NCI-H2227 treated with DMSO at 0.1 percent for 48 hours (cell line): ENCODE measurements at regions not wholly inside any gene's neighbourhood (a gene's known extent, or its start where the extent isn't known, plus 50 kb on each side); places are given as distances from the start of the nearest gene placed in this dataset.

Experiments
- DNase-seq: peaks from one replicate; lab custom pipeline; 2025; lab: John Stamatoyannopoulos, UW

DNA sequence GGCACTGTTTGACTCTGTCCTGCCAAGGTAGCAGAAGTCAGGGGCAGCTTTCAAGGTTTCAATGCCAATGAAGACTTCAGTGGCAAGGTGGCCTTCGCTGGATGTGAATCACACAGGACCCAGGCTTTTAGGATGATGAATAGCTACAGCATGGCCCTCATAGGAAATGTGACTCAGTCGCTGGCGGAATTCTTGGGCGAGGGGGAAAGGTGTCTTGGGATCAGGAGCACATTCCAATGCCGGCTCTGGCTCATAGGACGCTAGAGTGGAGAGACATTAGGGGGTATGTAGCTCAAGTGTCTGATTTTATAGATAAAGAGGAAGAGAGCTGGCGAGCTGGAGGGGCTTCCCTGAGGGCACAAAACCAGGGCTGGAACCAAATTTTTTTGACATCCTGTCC lies 68.6 kb downstream of the SMIM21 start:
- DNase-seq, result no peak

DNA sequence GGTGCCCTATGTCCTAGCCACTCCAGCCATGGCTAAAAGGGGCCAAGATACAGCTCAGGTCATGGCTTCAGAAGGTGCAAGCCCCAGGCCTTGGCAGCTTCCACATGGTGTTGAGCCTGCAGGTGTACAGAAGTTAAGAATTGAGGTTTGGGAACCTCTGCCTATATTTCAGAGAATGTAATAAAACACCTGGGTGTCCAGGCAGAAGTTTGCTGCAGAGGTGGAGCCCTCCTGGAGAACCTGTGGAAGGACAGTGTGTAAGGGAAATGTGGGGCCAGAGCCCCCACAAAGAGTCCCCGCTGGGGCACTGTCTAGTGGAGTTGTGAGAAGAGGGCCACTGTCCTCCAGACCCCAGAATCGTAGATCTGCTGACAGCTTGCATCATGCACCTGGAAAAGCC lies 74.1 kb downstream of the SMIM21 start:
- DNase-seq, result no peak

GRCh38 chr18:75351409-75351808 lies 76.1 kb downstream of the SMIM21 start:
- no peak for DNase-seq

- no peak for DNase-seq
Measured at GRCh38 chr18:75350857-75351256, 76.6 kb downstream of the SMIM21 start.

- DNase-seq, result peak; percentile 67
Measured at GRCh38 chr18:75350512-75350839, 77.0 kb downstream of the SMIM21 start.

GRCh38 chr18:75349668-75350511 lies 77.6 kb downstream of the SMIM21 start:
- DNase-seq, result peak; percentile 60

DNA sequence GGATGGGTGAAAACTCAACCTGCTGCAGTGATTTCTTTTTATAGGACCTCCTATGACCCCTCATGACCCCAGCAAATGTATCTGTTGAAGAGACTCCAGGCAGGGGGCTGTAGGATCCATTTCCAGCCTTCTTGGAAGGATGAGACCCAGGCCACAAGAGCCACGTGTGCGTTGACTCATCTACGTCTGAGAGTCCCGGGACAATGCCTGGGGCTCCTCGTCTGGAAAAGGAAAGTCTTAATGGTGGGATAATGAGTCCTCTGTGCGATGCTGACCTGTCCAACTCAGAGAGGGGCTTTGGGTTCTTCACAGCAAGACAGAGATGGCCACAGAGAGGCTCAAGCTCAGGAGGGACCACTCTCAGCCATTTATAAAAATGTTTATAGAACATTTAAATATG lies 80.8 kb downstream of the SMIM21 start:
- no peak for DNase-seq

- DNase-seq, result no peak
Measured at GRCh38 chr18:75344615-75345014, 82.9 kb downstream of the SMIM21 start.

DNA sequence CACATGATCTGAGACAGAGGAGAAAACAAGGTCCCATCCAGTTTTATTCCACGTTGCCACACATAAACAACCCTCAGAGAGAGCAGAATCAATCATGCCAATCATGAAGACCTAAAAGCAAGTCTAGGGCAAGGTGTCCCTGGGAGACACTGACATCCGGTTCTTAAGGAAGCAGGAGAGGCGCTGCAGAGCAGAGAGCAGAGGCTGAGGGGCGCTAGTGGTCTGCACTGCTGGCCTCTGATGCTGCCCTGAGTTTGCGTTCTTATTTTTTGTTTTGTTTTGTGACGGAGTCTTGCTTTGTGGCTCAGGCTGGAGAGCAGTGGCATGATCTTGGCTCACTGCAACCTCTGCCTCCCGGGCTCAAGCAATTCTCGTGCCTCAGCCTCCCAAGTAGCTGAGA lies 83.3 kb downstream of the SMIM21 start:
- no peak for DNase-seq

- DNase-seq, result no peak
Measured at GRCh38 chr18:75343389-75343788, 84.1 kb downstream of the SMIM21 start.

DNA sequence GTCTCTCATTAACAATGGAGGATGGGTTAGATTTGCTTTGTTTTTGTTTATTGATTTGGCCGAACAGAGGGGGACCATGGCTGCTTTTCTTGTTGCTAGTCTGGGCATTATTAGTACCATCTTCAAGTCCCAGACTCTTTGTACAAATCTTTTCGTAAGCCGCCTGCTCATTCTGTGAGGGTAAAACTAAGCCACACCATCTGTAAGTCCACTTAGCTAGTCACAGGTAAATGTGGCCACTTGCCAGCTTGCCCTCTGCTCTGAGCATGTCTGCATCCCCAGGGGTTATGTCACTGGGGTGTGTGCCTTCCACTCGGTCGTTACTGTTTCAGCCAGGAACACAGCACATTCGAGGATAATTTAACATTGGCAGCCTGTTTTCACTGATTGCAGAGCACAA lies 85.6 kb downstream of the SMIM21 start:
- no peak for DNase-seq

GRCh38 chr18:75341267-75341666 lies 86.2 kb downstream of the SMIM21 start:
- DNase-seq, result no peak

GRCh38 chr18:75339936-75340605 lies 87.4 kb downstream of the SMIM21 start:
- DNase-seq, result no peak
